HG02642 (cell line): ENCODE measurements at regions not wholly inside any gene's neighbourhood (a gene's known extent, or its start where the extent isn't known, plus 50 kb on each side); places are given as distances from the start of the nearest gene placed in this dataset.

ENCODE experiments used
- ATAC-seq: cut with Tn5 transposase; IDR thresholded peaks from one replicate; pipeline ENCODE4 v1.9.1; 2021; ENCODE audit warnings: mild to moderate bottlenecking; ENCODE audit not compliant: unreplicated experiment, poor library complexity

- no peak for ATAC-seq
These were observed 943.8 kb downstream of the TYW1 start for GRCh38 chr7:67940400-67940799.

DNA sequence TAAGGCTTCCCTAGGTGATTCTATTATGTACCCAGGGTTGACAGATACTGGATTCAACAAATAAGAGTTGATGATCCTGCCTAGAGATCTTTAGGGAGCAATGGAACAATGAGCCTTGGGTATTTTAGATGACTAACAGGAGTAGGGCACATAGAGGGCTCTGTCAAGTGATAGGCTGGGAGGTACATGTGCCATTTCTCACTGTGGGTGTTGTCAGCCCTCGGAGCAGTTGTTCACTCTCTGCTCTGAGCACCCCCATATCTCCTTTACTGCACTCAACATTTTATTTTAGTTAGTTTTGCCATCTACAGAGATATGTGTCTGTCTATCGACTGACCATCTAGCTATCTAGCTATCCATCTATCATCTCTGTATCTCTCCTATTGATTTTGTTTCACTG is 950.6 kb downstream of the TYW1 start:
- ATAC-seq = no peak

DNA sequence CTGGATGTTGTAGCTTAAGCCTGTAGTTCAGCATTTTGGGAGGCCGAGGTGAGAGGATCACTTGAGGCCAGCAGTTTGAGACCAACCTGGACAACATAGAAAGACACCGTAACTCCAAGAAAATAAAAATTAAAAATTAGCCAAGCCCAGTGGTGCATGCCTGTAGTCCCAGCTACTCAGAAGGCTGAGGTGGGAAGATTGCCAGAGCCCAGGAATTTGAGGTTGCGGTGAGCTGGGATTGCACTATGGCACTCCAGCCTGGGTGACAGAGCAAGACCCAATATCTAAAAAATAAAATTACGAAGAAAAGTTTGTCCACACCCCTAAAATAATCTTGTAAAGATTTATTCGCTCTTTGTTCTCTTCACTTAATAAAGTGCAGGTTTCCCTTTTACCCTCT is 951.0 kb downstream of the TYW1 start:
- no peak for ATAC-seq

GRCh38 chr7:67950321-67951083 is 953.9 kb downstream of the TYW1 start:
- ATAC-seq = no peak

- ATAC-seq = no peak
These were observed 958.4 kb downstream of the TYW1 start for GRCh38 chr7:67955061-67955460.

DNA sequence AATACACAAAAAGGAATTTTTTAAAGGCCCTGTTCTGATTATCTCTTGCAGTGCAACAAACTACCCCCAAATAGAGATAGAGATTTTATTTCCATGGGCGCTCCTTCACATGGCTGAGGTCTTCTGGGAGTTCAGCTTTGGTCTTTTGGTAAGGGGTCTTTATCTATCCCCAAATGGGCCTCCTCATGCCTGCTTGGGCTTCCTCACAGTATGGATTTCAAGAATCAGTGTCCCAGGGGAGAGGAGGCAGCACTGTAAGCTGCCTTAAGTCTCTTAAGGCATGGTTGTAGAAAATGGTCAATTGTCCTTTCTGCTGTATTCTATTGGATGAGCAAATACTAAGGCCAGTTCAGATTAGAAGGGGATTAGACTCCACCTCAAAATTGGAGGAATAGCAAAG is 966.2 kb downstream of the TYW1 start:
- no peak for ATAC-seq

DNA sequence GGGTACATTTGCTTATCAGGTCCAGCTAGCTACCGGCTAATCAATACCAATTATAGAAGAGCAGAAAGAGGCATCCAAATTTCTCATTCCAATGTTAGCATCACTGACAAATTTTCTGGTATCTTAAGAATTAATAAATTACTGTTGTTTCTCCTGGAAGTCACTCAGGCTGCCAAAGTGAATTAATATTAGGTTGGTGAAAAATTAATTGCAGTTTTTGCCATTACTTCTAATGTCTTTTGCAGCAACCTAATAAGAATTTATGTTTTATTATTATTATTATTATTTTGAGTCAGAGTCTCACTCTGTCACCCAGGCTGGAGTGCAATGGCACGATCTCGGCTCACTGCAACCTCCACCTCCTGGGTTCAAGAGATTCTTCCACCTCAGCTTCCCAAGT is 979.9 kb downstream of the TYW1 start:
- no peak for ATAC-seq

DNA sequence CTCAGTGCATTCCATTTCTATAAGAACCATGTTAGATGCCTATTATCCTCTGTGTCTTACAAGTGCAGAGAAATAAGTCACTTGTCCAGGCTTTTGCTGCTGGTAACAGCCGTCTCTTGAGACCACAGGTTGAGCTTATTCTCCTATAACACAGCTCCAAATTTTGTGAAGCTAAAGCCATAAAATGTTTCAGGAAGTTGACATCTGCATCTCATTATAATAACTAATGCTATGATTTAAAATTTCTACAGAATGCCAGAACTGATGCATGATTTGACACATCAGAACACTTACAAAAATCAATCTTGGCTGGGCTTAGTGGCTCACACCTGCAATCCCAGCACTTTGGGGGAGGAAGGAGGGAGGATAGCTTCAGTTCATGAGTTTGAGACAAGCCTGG is 986.9 kb downstream of the TYW1 start:
- no peak for ATAC-seq

DNA sequence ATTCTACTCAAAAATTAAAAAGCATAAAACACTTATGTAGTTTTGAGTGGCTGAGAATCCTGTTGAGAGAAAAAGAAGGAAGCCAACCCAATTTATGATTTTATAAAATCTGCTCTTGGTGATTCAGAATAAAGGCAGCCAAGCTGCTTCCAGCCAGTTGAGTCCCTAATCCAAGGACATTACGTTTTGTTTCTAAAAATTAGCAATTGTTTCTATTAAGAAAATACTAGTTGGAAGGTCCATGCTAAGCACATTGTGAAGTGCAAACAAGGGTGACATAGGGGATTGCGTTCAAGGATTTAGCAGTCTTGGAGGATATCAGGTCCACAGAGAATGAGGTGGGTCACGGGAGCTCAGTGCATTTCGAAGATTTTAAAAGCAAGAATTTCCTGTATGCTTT is 987.7 kb downstream of the TYW1 start:
- no peak for ATAC-seq

- ATAC-seq = no peak
These were observed 992.5 kb downstream of the TYW1 start for GRCh38 chr7:67989142-67989541.

DNA sequence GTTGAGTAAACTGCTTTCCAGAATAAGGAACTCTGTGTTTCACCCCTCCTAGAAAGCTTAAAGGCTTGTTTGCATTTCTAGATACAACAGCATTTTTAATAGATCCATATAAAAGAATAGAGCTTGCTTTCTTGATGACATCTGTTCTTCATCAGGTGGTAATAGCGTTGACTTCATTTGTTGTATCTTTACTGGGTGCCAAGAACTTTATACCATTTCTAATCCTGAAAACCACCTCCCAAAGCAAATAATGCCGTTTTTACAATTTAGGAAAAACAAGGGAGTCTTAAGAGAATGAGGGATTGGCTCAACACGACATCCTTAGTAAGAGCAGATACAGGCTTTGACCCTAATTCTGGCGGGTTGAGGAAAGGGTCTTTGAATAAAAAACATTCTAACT is 993.4 kb downstream of the TYW1 start:
- no peak for ATAC-seq

DNA sequence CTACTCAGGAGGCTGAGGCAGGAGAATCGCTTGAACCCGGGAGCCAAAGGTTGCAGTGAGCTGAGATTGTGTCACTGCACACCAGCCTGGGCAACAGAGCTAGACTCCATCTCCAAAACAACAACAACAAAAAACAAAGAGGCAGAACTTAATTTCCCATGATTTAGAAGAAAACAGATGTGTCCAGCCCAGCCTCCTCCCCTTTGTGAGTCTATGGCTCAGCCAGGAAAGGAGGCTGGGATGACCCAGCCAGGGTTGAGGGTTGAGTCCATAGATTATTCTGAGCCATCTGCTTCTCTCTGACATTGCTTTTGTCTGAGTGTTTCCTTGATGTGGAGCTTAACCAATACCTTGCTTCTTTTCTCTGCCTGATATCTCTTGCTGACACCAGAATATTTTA is 994.1 kb downstream of the TYW1 start:
- no peak for ATAC-seq

- ATAC-seq = no peak
These were observed 995.7 kb downstream of the TYW1 start for GRCh38 chr7:67992287-67992686.

- no peak for ATAC-seq
These were observed 1009.4 kb downstream of the TYW1 start for GRCh38 chr7:68005992-68006391.

DNA sequence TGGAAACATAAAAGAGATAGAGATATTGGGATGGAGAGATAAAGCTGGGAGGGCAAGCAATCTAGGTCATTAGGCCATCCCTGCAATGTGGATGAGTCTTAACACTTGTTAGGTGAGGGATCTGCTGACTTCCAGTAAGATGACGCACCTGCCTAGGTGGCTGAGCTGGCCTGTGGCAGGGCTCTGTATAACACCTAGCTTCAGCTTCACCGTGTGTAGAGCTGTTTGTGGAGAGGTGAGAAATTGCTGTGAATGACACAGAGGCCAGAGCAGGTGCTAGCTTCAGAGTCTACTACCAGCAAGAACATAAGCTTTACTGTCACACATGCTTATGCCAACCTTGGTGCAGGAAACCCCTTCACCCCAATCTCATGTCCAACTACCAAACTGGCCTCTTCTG is 1010.0 kb downstream of the TYW1 start:
- no peak for ATAC-seq

GRCh38 chr7:68009716-68010115 is 1013.1 kb downstream of the TYW1 start:
- no peak for ATAC-seq

- ATAC-seq = no peak
These were observed 1017.6 kb downstream of the TYW1 start for GRCh38 chr7:68014031-68014736.

- no peak for ATAC-seq
These were observed 1018.7 kb downstream of the TYW1 start for GRCh38 chr7:68015122-68015977.

DNA sequence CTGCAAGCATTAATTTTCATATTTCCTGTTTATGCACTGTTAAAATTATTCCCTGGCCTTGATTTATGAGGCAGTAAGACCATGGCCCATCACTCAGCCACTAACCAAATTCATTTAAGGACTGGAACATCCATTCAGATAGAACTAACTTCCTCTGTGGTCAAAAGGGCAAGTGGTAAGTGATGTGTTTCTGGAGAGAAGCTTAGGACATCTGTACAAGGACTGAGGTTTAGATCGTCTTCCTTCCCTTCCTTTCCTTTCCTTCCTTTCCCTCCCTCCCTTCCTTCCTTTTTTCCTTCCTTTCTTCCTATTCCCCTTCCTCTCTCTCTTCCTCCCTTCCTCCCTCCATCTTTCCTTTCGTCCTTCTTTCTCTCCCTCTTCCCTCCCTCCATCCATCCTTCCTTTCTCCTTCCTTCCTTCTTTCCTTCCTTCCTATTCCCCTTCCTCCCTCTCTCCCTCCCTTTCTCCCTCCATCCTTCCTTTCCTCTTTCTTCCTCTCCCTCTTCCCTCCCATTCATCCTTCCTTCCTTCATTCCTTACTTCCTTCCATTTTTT is 1019.4 kb downstream of the TYW1 start:
- ATAC-seq = no peak

DNA sequence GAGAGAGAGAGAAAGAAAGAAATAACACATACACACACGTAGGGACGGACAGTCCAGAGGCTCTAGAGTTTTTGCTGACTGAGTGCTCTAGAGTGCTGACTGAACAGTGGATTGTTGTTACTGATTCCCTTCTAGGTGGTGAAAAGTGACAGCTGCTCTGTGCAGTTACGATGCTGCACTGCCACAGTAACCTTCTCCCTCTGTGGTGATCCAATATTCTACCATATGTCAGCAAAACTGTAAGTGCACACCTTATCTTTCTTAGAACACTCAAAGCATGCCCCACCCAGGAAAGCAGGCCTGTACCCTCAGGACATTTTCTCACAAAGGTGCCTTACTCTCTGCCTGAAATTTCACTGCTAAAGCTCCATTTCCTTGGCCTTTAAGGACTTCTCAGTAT is 1023.5 kb downstream of the TYW1 start:
- ATAC-seq = no peak

GRCh38 chr7:68025369-68025768 is 1028.7 kb downstream of the TYW1 start:
- no peak for ATAC-seq
